ENCODE measurements at regions not wholly inside any gene's neighbourhood (a gene's known extent, or its start where the extent isn't known, plus 50 kb on each side); places are given as distances from the start of the nearest gene placed in this dataset.
A peak's percentile ranks its signal among the peaks of the same experiment; 100 is the strongest.

- TF ChIP-seq CTCF (IDR thresholded peaks at IDR 0.05) (peak; percentile 50 to 84 (median 74)), POLR2A (IDR thresholded peaks at IDR 0.05) (no peak)
Measured at GRCh38 chr3:150183678-150184425, 213.2 kb upstream of the PFN2 start.
